Body of pancreas (tissue), 4 donors: ENCODE measurements at regions not wholly inside any gene's neighbourhood (a gene's known extent, or its start where the extent isn't known, plus 50 kb on each side); places are given as distances from the start of the nearest gene placed in this dataset.

ENCODE experiments used
- POLR2A ChIP-seq, 3 donors: fragments of 450-650 bp; IDR thresholded peaks; one replicate each; pipeline ENCODE4 v1.6.1; 2016; ENCODE audit warnings: antibody characterized with exemption in 3 of 3, mild to moderate bottlenecking in 2 of 3
- TF ChIP-seq, protein P1 (sequence below), 7 experiments: fragments of 450-650 bp in 4 of 7; fragments of 200-600 bp in 3 of 7; sonication (generic) in 3 of 7; IDR thresholded peaks; one replicate each; pipeline ENCODE4 v1.5.1; 2016 to 2019; ENCODE audit warnings: antibody characterized with exemption in 7 of 7

DNA sequence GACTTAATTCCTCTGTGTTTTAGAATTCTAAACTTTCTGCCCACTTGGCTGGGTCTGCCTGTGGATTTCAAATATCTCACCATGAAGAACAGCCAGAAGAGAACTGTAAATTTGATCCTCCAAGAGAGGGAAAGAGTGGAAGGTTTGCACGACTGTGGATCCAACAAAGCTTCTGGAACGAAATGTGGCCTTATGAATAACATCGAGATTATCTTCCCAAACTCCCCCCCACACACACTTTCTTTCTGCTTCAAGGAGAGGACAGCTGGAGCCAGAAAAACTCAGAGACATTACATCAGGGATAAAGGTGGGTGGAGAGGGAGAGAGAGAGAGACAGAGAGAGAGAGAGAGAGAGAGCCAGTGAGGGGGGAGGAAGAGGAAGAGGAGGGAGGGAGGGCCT is 570.1 kb upstream of the MGMT start:
- no peak for TF ChIP-seq POLR2A (IDR thresholded peaks at IDR 0.05)
- TF ChIP-seq, protein P1, sequence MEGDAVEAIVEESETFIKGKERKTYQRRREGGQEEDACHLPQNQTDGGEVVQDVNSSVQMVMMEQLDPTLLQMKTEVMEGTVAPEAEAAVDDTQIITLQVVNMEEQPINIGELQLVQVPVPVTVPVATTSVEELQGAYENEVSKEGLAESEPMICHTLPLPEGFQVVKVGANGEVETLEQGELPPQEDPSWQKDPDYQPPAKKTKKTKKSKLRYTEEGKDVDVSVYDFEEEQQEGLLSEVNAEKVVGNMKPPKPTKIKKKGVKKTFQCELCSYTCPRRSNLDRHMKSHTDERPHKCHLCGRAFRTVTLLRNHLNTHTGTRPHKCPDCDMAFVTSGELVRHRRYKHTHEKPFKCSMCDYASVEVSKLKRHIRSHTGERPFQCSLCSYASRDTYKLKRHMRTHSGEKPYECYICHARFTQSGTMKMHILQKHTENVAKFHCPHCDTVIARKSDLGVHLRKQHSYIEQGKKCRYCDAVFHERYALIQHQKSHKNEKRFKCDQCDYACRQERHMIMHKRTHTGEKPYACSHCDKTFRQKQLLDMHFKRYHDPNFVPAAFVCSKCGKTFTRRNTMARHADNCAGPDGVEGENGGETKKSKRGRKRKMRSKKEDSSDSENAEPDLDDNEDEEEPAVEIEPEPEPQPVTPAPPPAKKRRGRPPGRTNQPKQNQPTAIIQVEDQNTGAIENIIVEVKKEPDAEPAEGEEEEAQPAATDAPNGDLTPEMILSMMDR (IDR thresholded peaks at IDR 0.05): no peak
